ENCODE measurements at regions not wholly inside any gene's neighbourhood (a gene's known extent, or its start where the extent isn't known, plus 50 kb on each side); places are given as distances from the start of the nearest gene placed in this dataset.

DNA sequence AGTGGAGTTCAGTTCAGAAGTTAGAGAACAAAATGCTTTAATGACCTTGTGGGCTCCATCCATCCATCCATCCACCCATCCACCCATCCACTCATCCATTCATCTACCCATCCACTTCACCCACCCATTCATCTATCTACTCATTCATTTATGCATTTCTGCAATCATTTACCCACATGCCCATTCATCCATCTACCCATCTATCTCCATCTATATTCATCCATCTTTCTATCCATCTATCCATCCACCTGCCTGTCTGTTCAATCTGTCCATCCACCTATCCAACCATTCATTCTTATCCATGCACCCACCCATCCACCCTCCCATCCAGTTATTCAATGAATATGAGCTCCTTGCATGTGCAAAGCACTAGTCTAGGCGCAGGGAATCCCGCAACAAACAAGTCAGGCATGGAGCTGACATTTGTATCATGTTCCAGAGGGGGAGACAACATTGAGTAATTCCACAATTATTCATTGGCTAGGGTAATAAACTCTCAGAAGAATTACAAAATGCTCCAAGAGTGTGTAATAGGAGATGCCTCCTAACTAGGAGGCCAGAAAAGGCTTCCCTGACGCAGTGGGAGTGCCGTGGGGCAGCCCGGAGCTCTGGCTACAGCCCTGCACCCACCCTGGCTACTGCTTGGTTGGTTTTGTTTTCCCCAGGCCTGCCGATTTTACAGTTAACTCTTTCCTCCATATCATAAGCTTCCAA is 211.2 kb downstream of the NXNL2 start:
- Histone ChIP-seq H3K4me3 (no peak overlapping the region), H3K27ac (ENCODE audit: control insufficient read depth, insufficient read depth) (no peak overlapping the region), H3K4me1 (ENCODE audit: control insufficient read depth, insufficient read depth, low read length) (no peaks in the 10 kb centered on the region), H3K9me3 (replicated peaks; ENCODE audit: control insufficient read depth, insufficient read depth, low read length) (no peaks in the 10 kb centered on the region), H3K27me3 (replicated peaks in 1 of 2; ENCODE audit: control insufficient read depth in 2 of 2, insufficient read depth in 2 of 2, low read length in 1 of 2) (peaks cover 0 to 1% of the 10 kb centered on the region in 2 experiments; a peak in 3 of 4 replicates), H3K4me2 (ENCODE audit: control insufficient read depth, insufficient read depth) (no peak overlapping the region), H3K9ac (ENCODE audit: control insufficient read depth, insufficient read depth, low read length) (no peak overlapping the region), H4K20me1 (ENCODE audit: control insufficient read depth, insufficient read depth) (no peaks in the 10 kb centered on the region), H2AFZ (ENCODE audit: control insufficient read depth, low read depth, low read length) (no peak overlapping the region), H3K36me3 (ENCODE audit: control insufficient read depth in 2 of 2, insufficient read depth in 2 of 2, low read length in 1 of 2) (no peaks in the 10 kb centered on the region), H3K79me2 (ENCODE audit: control insufficient read depth, insufficient read depth, low read length) (no peaks in the 10 kb centered on the region)
- ChIA-PET SMC1A (ENCODE audit: uncharacterized antibody, unreplicated experiment) (no interaction called here), CTCF (no interaction called here), RAD21 (ENCODE audit: unreplicated experiment) (no interaction called here), POLR2A (no interaction called here)
- BruUV-seq (replicated peaks): no TSS peak
- in situ Hi-C loops (cut with MboI): loop anchor here (10.0 kb wide), 1 partner anchor 151 kb away; no protein-coding TSS in a partner anchor
- 8% methylated on average over 6 of the region's 6 CpGs for WGBS (ENCODE audit: insufficient coverage, insufficient replicate concordance, low lambda C conversion rate, missing lambda C conversion rate)
- FAIRE-seq (no peak), ATAC-seq (no peak), DNase-seq (ENCODE audit: low read depth, low spot score) (no peak)
- intact Hi-C loops (cut with micrococcal nuclease; ENCODE audit: unreplicated experiment): no loop called here
- TF ChIP-seq TCF12 (IDR thresholded peaks at IDR 0.05; ENCODE audit: low read depth, low read length) (no peak), ATF7 (IDR thresholded peaks at IDR 0.05; ENCODE audit: low read depth) (no peak), MTA3 (IDR thresholded peaks at IDR 0.05; ENCODE audit: borderline replicate concordance, low read length) (no peak), E2F4 (IDR thresholded peaks at IDR 0.05; ENCODE audit: low read depth, low read length) (no peak), RAD21 (IDR thresholded peaks at IDR 0.05; ENCODE audit: insufficient read depth, low read depth, low read length) (no peak), IKZF1 (conservative IDR thresholded peaks at IDR 0.05) (no peak), SREBF1 (IDR thresholded peaks at IDR 0.05; ENCODE audit: low read length) (no peak), ZNF24 (IDR thresholded peaks at IDR 0.05) (no peak), E2F8 (IDR thresholded peaks at IDR 0.05; ENCODE audit: low read depth, partially characterized antibody) (no peak), BACH1 (IDR thresholded peaks at IDR 0.05; ENCODE audit: borderline replicate concordance) (no peak), RUNX3 (IDR thresholded peaks at IDR 0.05; ENCODE audit: low read length) (no peak), BRCA1 (IDR thresholded peaks at IDR 0.05; ENCODE audit: low read depth, low read length) (no peak), FOXM1 (IDR thresholded peaks at IDR 0.05; ENCODE audit: low read depth, low read length) (no peak)
- TF ChIP-seq, protein P1, sequence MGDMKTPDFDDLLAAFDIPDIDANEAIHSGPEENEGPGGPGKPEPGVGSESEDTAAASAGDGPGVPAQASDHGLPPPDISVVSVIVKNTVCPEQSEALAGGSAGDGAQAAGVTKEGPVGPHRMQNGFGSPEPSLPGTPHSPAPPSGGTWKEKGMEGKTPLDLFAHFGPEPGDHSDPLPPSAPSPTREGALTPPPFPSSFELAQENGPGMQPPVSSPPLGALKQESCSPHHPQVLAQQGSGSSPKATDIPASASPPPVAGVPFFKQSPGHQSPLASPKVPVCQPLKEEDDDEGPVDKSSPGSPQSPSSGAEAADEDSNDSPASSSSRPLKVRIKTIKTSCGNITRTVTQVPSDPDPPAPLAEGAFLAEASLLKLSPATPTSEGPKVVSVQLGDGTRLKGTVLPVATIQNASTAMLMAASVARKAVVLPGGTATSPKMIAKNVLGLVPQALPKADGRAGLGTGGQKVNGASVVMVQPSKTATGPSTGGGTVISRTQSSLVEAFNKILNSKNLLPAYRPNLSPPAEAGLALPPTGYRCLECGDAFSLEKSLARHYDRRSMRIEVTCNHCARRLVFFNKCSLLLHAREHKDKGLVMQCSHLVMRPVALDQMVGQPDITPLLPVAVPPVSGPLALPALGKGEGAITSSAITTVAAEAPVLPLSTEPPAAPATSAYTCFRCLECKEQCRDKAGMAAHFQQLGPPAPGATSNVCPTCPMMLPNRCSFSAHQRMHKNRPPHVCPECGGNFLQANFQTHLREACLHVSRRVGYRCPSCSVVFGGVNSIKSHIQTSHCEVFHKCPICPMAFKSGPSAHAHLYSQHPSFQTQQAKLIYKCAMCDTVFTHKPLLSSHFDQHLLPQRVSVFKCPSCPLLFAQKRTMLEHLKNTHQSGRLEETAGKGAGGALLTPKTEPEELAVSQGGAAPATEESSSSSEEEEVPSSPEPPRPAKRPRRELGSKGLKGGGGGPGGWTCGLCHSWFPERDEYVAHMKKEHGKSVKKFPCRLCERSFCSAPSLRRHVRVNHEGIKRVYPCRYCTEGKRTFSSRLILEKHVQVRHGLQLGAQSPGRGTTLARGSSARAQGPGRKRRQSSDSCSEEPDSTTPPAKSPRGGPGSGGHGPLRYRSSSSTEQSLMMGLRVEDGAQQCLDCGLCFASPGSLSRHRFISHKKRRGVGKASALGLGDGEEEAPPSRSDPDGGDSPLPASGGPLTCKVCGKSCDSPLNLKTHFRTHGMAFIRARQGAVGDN (IDR thresholded peaks at IDR 0.05): no peak
- TF ChIP-seq, protein P2, sequence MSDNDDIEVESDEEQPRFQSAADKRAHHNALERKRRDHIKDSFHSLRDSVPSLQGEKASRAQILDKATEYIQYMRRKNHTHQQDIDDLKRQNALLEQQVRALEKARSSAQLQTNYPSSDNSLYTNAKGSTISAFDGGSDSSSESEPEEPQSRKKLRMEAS (IDR thresholded peaks at IDR 0.05; ENCODE audit: low read depth, low read length): no peak
- TF ChIP-seq, protein P3, sequence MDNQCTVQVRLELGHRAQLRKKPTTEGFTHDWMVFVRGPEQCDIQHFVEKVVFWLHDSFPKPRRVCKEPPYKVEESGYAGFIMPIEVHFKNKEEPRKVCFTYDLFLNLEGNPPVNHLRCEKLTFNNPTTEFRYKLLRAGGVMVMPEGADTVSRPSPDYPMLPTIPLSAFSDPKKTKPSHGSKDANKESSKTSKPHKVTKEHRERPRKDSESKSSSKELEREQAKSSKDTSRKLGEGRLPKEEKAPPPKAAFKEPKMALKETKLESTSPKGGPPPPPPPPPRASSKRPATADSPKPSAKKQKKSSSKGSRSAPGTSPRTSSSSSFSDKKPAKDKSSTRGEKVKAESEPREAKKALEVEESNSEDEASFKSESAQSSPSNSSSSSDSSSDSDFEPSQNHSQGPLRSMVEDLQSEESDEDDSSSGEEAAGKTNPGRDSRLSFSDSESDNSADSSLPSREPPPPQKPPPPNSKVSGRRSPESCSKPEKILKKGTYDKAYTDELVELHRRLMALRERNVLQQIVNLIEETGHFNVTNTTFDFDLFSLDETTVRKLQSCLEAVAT (IDR thresholded peaks at IDR 0.05): no peak
